HEK293T (cell line): ENCODE measurements at regions not wholly inside any gene's neighbourhood (a gene's known extent, or its start where the extent isn't known, plus 50 kb on each side); places are given as distances from the start of the nearest gene placed in this dataset.

ENCODE experiments used
- CTCF ChIA-PET: fragments of 350-600 bp; formaldehyde crosslinking; extraction: SDS; loops from one replicate; lab custom pipeline; 2021; ENCODE audit warnings: antibody characterized with exemption, inconsistent platforms; lab: Yijun Ruan, JAX
- POLR2A ChIA-PET: fragments of 350-600 bp; formaldehyde crosslinking; extraction: SDS; loops from one replicate; lab custom pipeline; 2020; ENCODE audit warnings: antibody characterized with exemption, inconsistent platforms; lab: Yijun Ruan, JAX
- DNase-seq: peaks from one replicate; pipeline ENCODE4 v3.0.0; 2012; ENCODE audit warnings: mixed read lengths; ENCODE audit errors: extremely low spot score
- ARNT ChIP-seq: fragments of 450-650 bp; IDR thresholded peaks from 2 replicates; pipeline ENCODE4 v1.6.1; 2017; ENCODE audit warnings: mild to moderate bottlenecking
- BHLHE40 ChIP-seq: fragments of 450-650 bp; IDR thresholded peaks from 2 replicates; pipeline ENCODE4 v1.6.1; 2016; ENCODE audit warnings: mild to moderate bottlenecking, moderate library complexity, borderline replicate concordance
- CTBP1 ChIP-seq: fragments of 450-650 bp; IDR thresholded peaks from 2 replicates; pipeline ENCODE4 v1.6.1; 2016; ENCODE audit warnings: borderline replicate concordance
- ELF4 ChIP-seq: fragments of 450-650 bp; IDR thresholded peaks from 2 replicates; pipeline ENCODE4 v1.6.1; 2017; ENCODE audit warnings: antibody characterized with exemption
- FOXA1 ChIP-seq: fragments of 450-650 bp; IDR thresholded peaks from 2 replicates; pipeline ENCODE4 v1.6.1; 2016; ENCODE audit warnings: mild to moderate bottlenecking
- FOXK2 ChIP-seq: fragments of 450-650 bp; IDR thresholded peaks from 2 replicates; pipeline ENCODE4 v1.6.1; 2016; ENCODE audit warnings: mild to moderate bottlenecking
- FOXM1 ChIP-seq: fragments of 450-650 bp; IDR thresholded peaks from 2 replicates; pipeline ENCODE4 v1.6.1; 2017; ENCODE audit warnings: mild to moderate bottlenecking, borderline replicate concordance
- HDGF ChIP-seq: fragments of 450-650 bp; IDR thresholded peaks from 2 replicates; pipeline ENCODE4 v1.6.1; 2017; ENCODE audit warnings: antibody characterized with exemption, borderline replicate concordance
- L3MBTL2 ChIP-seq: fragments of 450-650 bp; conservative IDR thresholded peaks from 2 replicates; pipeline ENCODE4 v1.6.1; 2016; ENCODE audit warnings: mild to moderate bottlenecking
- LEF1 ChIP-seq: fragments of 450-650 bp; IDR thresholded peaks from 2 replicates; pipeline ENCODE4 v1.6.1; 2017; ENCODE audit warnings: mild to moderate bottlenecking, borderline replicate concordance
- NFRKB ChIP-seq: fragments of 450-650 bp; IDR thresholded peaks from 2 replicates; pipeline ENCODE4 v1.6.1; 2016; ENCODE audit warnings: mild to moderate bottlenecking, moderate library complexity
- PKNOX1 ChIP-seq: fragments of 450-650 bp; IDR thresholded peaks from 2 replicates; pipeline ENCODE4 v1.6.1; 2016
- SP1 ChIP-seq: fragments of 450-650 bp; IDR thresholded peaks from 2 replicates; pipeline ENCODE4 v1.6.1; 2017
- SUZ12 ChIP-seq: fragments of 450-650 bp; IDR thresholded peaks from 2 replicates; pipeline ENCODE4 v1.6.1; 2016; ENCODE audit warnings: mild to moderate bottlenecking
- TARDBP ChIP-seq: fragments of 450-650 bp; IDR thresholded peaks from 2 replicates; pipeline ENCODE4 v1.6.1; 2016
- ZNF384 ChIP-seq: fragments of 450-650 bp; IDR thresholded peaks from 2 replicates; pipeline ENCODE4 v1.6.1; 2016

- POLR2A ChIA-PET: no interaction called here
- no peak for TF ChIP-seq SP1
- TF ChIP-seq SUZ12: no peak
- TF ChIP-seq ARNT: no peak
- no peak for TF ChIP-seq ZNF384
- no peak for TF ChIP-seq FOXA1
- CTCF ChIA-PET: no interaction called here
- no peak for DNase-seq
Measured at GRCh38 chr2:7683196-7683595, 766.0 kb downstream of the RNF144A start.

- no peak for DNase-seq
- TF ChIP-seq TARDBP (no peak), ARNT (no peak), SUZ12 (no peak), BHLHE40 (no peak), SP1 (no peak), NFRKB (no peak), FOXM1 (no peak), PKNOX1 (no peak), LEF1 (no peak), ZNF384 (no peak), ELF4 (no peak), HDGF (no peak)
- POLR2A ChIA-PET: no interaction called here
- CTCF ChIA-PET: no interaction called here
Measured at GRCh38 chr2:7683708-7684107, 766.5 kb downstream of the RNF144A start.

- CTCF ChIA-PET: no interaction called here
- TF ChIP-seq FOXM1 (no peak), CTBP1 (no peak), ARNT (no peak), BHLHE40 (no peak), ELF4 (no peak), FOXA1 (no peak), ZNF384 (no peak), SP1 (no peak)
- DNase-seq: no peak
- POLR2A ChIA-PET: no interaction called here
Measured at GRCh38 chr2:7685342-7686015, 768.3 kb downstream of the RNF144A start.

- CTCF ChIA-PET: no interaction called here
- no peak for TF ChIP-seq LEF1
- no peak for TF ChIP-seq SP1
- no peak for TF ChIP-seq L3MBTL2
- no peak for TF ChIP-seq ZNF384
- no peak for TF ChIP-seq PKNOX1
- no peak for TF ChIP-seq FOXM1
- TF ChIP-seq FOXA1: no peak
- no peak for TF ChIP-seq FOXK2
- no peak for DNase-seq
- POLR2A ChIA-PET: no interaction called here
Measured at GRCh38 chr2:7686016-7686385, 768.8 kb downstream of the RNF144A start.

GRCh38 chr2:7691961-7692656, 774.9 kb downstream of the RNF144A start:
- POLR2A ChIA-PET: no interaction called here
- CTCF ChIA-PET: no interaction called here
- TF ChIP-seq ARNT: no peak
- DNase-seq: no peak

GRCh38 chr2:7692657-7693161, 775.5 kb downstream of the RNF144A start:
- DNase-seq: no peak
- no peak for TF ChIP-seq FOXK2
- no peak for TF ChIP-seq PKNOX1
- TF ChIP-seq SUZ12: no peak
- TF ChIP-seq ZNF384: no peak
- TF ChIP-seq CTBP1: no peak
- TF ChIP-seq NFRKB: no peak
- TF ChIP-seq HDGF: no peak
- TF ChIP-seq TARDBP: no peak
- no peak for TF ChIP-seq ARNT
- no peak for TF ChIP-seq L3MBTL2
- TF ChIP-seq SP1: no peak
- TF ChIP-seq FOXA1: no peak
- no peak for TF ChIP-seq LEF1
- TF ChIP-seq ELF4: no peak
- TF ChIP-seq FOXM1: no peak
- no peak for TF ChIP-seq BHLHE40
- CTCF ChIA-PET: no interaction called here
- POLR2A ChIA-PET: no interaction called here
